Endodermal cell (in vitro differentiated cells): ENCODE measurements at regions not wholly inside any gene's neighbourhood (a gene's known extent, or its start where the extent isn't known, plus 50 kb on each side); places are given as distances from the start of the nearest gene placed in this dataset.

Source experiments
- DNase-seq: peaks from one replicate; pipeline ENCODE4 v3.0.0-alpha.2; 2017
- H3K27ac ChIP-seq: 2 replicates; pipeline ENCODE4 v1.5.1; 2013; ENCODE audit warnings: mild to moderate bottlenecking, low read depth, low read length, moderate library complexity
- H3K27me3 ChIP-seq: 2 replicates; pipeline ENCODE4 v1.6.1; 2013; ENCODE audit warnings: mild to moderate bottlenecking, low read length, moderate library complexity; ENCODE audit not compliant: insufficient read depth, control insufficient read depth, poor library complexity, severe bottlenecking
- H3K36me3 ChIP-seq: 2 replicates; pipeline ENCODE4 v1.7.0; 2013; ENCODE audit warnings: mild to moderate bottlenecking, low read length, moderate library complexity; ENCODE audit not compliant: control insufficient read depth, insufficient read depth
- H3K4me1 ChIP-seq: one replicate; pipeline ENCODE4 v1.7.0; 2013; ENCODE audit warnings: low read length; ENCODE audit not compliant: control insufficient read depth, insufficient read depth
- H3K4me3 ChIP-seq: 2 replicates; pipeline ENCODE4 v1.5.1; 2013; ENCODE audit warnings: mild to moderate bottlenecking, low read length, moderate library complexity
- H3K9ac ChIP-seq: 2 replicates; pipeline ENCODE4 v1.6.1; 2013; ENCODE audit warnings: mild to moderate bottlenecking, low read length, moderate library complexity; ENCODE audit not compliant: poor library complexity, severe bottlenecking; ENCODE audit errors: extremely low read depth
- H3K9me3 ChIP-seq: 2 replicates; pipeline ENCODE4 v1.6.1; 2013; ENCODE audit warnings: mild to moderate bottlenecking, low read length, moderate library complexity; ENCODE audit not compliant: control insufficient read depth
- H3K27ac Mint-ChIP-seq: 2 replicates; pipeline ENCODE4 v1.8.0; 2020; ENCODE audit warnings: mixed read lengths
- H3K27me3 Mint-ChIP-seq: 2 replicates; pipeline ENCODE4 v1.8.0; 2021; ENCODE audit warnings: mild to moderate bottlenecking, mixed read lengths; ENCODE audit not compliant: insufficient read depth
- H3K36me3 Mint-ChIP-seq: 2 replicates; pipeline ENCODE4 v1.8.0; 2020; ENCODE audit warnings: low read depth, mixed read lengths
- H3K4me1 Mint-ChIP-seq: 2 replicates; pipeline ENCODE4 v1.8.0; 2020; ENCODE audit warnings: mixed read lengths
- H3K4me3 Mint-ChIP-seq: 2 replicates; pipeline ENCODE4 v1.8.0; 2020; ENCODE audit warnings: mild to moderate bottlenecking, moderate library complexity, mixed read lengths
- H3K9me3 Mint-ChIP-seq: 2 replicates; pipeline ENCODE4 v1.8.0; 2020; ENCODE audit warnings: mild to moderate bottlenecking, mixed read lengths
- CTCF ChIP-seq: fragments of 200-600 bp; sonication (generic); conservative IDR thresholded peaks from 2 replicates; pipeline ENCODE4 v1.5.0; 2021; ENCODE audit warnings: antibody characterized with exemption, mild to moderate bottlenecking
- WGBS, 2 experiments: methylation state at CpG; one replicate each; pipeline versions ENCODE4 v1.1.5 to v1.1.7; 2013; ENCODE audit warnings: missing lambda C conversion rate in 2 of 2, mixed read lengths in 1 of 2; ENCODE audit not compliant: insufficient coverage in 1 of 2, insufficient read length in 1 of 2; 5-methylcytosine and 5-hydroxymethylcytosine counted together

DNA sequence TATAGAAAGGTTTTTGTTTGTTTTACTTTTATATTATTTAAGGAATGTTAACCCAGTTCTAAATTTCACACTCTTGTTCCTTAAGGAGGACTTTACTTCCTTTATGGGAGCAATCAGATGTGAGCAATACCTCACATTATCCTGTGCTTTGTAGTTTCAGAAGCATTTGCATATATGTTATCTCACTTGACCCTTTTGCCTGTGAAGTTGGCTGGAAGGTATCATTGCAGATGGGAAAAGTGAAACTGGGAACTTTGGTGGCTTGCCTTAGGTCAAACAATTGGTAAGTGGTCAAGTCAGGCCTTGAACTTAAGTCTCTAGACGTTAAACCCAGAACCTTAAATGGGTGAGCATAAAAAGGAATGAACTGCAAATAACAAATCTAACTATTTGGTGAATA, 90.6 kb downstream of the AREG start:
- Histone ChIP-seq H3K9me3 (no peaks in the 10 kb centered on the region), H3K27me3 (no peaks in the 10 kb centered on the region), H3K36me3 (no peaks in the 10 kb centered on the region), H3K4me3 (no peak overlapping the region), H3K4me1 (no peaks in the 10 kb centered on the region), H3K9ac (no peak overlapping the region), H3K27ac (no peak overlapping the region)
- H3K9me3 Mint-ChIP-seq = no peaks in the 10 kb centered on the region
- no peaks in the 10 kb centered on the region for H3K27me3 Mint-ChIP-seq
- TF ChIP-seq CTCF = no peak
- 69% methylated on average over 1 of the region's 1 CpG; no CpG with 5 or more reads in 1 of the 2 experiments for WGBS, 2 experiments
- no peaks in the 10 kb centered on the region for H3K36me3 Mint-ChIP-seq
- no peaks in the 10 kb centered on the region for H3K4me1 Mint-ChIP-seq
- H3K4me3 Mint-ChIP-seq = no peak overlapping the region
- DNase-seq = no peak
- H3K27ac Mint-ChIP-seq = no peak overlapping the region

DNA sequence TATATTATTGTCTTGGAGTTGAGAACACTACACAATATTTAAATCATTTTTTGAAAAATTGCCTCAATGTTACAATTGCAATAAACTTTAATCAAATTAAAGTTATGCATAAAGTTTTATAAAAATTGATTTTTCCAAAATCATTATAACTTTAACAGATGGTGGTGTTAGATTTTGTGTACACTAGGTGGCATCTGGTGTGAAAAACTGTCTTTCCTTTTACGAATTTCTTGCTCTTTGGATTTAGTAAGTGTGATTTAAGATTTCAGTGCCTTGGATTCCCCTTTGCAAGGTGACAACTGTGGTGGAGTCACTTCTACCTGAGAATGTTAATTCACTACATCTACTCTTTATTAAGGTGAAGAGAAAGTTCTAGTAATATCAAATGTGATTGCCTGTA, 91.6 kb downstream of the AREG start:
- no peaks in the 10 kb centered on the region for H3K36me3 ChIP-seq
- no peak for DNase-seq
- no peak overlapping the region for H3K27ac ChIP-seq
- no peaks in the 10 kb centered on the region for H3K9me3 ChIP-seq
- H3K27me3 ChIP-seq = no peaks in the 10 kb centered on the region
- Mint-ChIP-seq H3K4me1 (no peaks in the 10 kb centered on the region), H3K27me3 (no peaks in the 10 kb centered on the region), H3K27ac (no peak overlapping the region), H3K9me3 (no peaks in the 10 kb centered on the region), H3K36me3 (no peaks in the 10 kb centered on the region), H3K4me3 (no peak overlapping the region)
- H3K4me1 ChIP-seq = no peaks in the 10 kb centered on the region
- H3K4me3 ChIP-seq = no peak overlapping the region
- peak; percentile 24 for TF ChIP-seq CTCF
- no peak overlapping the region for H3K9ac ChIP-seq
- 80% methylated on average over 1 of the region's 1 CpG; no CpG with 5 or more reads in 1 of the 2 experiments for WGBS, 2 experiments

GRCh38 chr4:74537459-74537858, 92.5 kb downstream of the AREG start:
- DNase-seq = no peak
- no peak overlapping the region for H3K4me3 Mint-ChIP-seq
- Histone ChIP-seq H3K9ac (no peak overlapping the region), H3K27me3 (no peaks in the 10 kb centered on the region), H3K27ac (no peak overlapping the region), H3K36me3 (no peaks in the 10 kb centered on the region), H3K9me3 (no peaks in the 10 kb centered on the region), H3K4me3 (no peak overlapping the region), H3K4me1 (no peaks in the 10 kb centered on the region)
- H3K27ac Mint-ChIP-seq = no peak overlapping the region
- no peaks in the 10 kb centered on the region for H3K9me3 Mint-ChIP-seq
- no peak for TF ChIP-seq CTCF
- no peaks in the 10 kb centered on the region for H3K27me3 Mint-ChIP-seq
- H3K36me3 Mint-ChIP-seq = no peaks in the 10 kb centered on the region
- H3K4me1 Mint-ChIP-seq = no peaks in the 10 kb centered on the region
- 88 to 90% methylated on average over 1 to 3 of the region's 3 CpGs for WGBS, 2 experiments
